Astrocyte (in vitro differentiated cells and primary cell): ENCODE measurements at regions not wholly inside any gene's neighbourhood (a gene's known extent, or its start where the extent isn't known, plus 50 kb on each side); places are given as distances from the start of the nearest gene placed in this dataset.

Experiments
- EZH2 ChIP-seq: IDR thresholded peaks from 2 replicates; pipeline ENCODE4 v1.6.1; 2012; ENCODE audit warnings: mild to moderate bottlenecking, low read length, inconsistent platforms; ENCODE audit not compliant: insufficient read depth
- TF ChIP-seq, protein P1 (sequence below): IDR thresholded peaks from 2 replicates; pipeline ENCODE4 v1.5.1; 2011; ENCODE audit warnings: low read depth, mild to moderate bottlenecking, inconsistent platforms, low read length, moderate library complexity; ENCODE audit not compliant: insufficient read depth

GRCh38 chr5:142481410-142481809, 156.6 kb upstream of the SPRY4 start:
- TF ChIP-seq, protein P1, sequence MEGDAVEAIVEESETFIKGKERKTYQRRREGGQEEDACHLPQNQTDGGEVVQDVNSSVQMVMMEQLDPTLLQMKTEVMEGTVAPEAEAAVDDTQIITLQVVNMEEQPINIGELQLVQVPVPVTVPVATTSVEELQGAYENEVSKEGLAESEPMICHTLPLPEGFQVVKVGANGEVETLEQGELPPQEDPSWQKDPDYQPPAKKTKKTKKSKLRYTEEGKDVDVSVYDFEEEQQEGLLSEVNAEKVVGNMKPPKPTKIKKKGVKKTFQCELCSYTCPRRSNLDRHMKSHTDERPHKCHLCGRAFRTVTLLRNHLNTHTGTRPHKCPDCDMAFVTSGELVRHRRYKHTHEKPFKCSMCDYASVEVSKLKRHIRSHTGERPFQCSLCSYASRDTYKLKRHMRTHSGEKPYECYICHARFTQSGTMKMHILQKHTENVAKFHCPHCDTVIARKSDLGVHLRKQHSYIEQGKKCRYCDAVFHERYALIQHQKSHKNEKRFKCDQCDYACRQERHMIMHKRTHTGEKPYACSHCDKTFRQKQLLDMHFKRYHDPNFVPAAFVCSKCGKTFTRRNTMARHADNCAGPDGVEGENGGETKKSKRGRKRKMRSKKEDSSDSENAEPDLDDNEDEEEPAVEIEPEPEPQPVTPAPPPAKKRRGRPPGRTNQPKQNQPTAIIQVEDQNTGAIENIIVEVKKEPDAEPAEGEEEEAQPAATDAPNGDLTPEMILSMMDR, result no peak
- no peak for TF ChIP-seq EZH2
